H1 (cell line): ENCODE measurements at regions not wholly inside any gene's neighbourhood (a gene's known extent, or its start where the extent isn't known, plus 50 kb on each side); places are given as distances from the start of the nearest gene placed in this dataset.

ENCODE experiments used
- CTCF ChIA-PET: fragments of 300-600 bp; sonication (Branson Sonifier 250); formaldehyde crosslinking; loops from one replicate; lab custom pipeline; 2021; ENCODE audit not compliant: partially characterized antibody; lab: Charles Lee
- POLR2A ChIA-PET: fragments of 300-600 bp; sonication (Branson Sonifier 250); formaldehyde crosslinking; loops from one replicate; lab custom pipeline; 2021; ENCODE audit warnings: inconsistent platforms; ENCODE audit not compliant: partially characterized antibody; lab: Charles Lee
- DNase-seq, 2 experiments: peaks; one replicate each; pipeline versions ENCODE4 v3.0.0 to v3.0.0-alpha.2; 2010 to 2022; ENCODE audit warnings: low spot score in 2 of 2, low read depth in 1 of 2, mixed read lengths in 1 of 2
- FAIRE-seq: peaks from 2 replicates; lab custom pipeline; 2011; peaks lifted over from hg19 to GRCh38; lab: Jason Lieb, UNC
- H2AFZ ChIP-seq: 2 replicates; pipeline ENCODE4 v1.8.1; 2012; ENCODE audit warnings: low read length, inconsistent platforms
- H2AK5ac ChIP-seq: 2 replicates; pipeline ENCODE4 v1.6.1; 2013; ENCODE audit warnings: low read depth, low read length
- H2BK120ac ChIP-seq: replicated peaks from 2 replicates; pipeline ENCODE3; 2013; ENCODE audit warnings: low read depth, low read length, inconsistent platforms
- H2BK12ac ChIP-seq: 2 replicates; pipeline ENCODE4 v1.6.1; 2013; ENCODE audit warnings: low read depth, low read length
- H2BK15ac ChIP-seq: 2 replicates; pipeline ENCODE4 v1.6.1; 2013; ENCODE audit warnings: low read length
- H2BK20ac ChIP-seq: 2 replicates; pipeline ENCODE4 v1.6.1; 2013; ENCODE audit warnings: low read length
- H2BK5ac ChIP-seq: 2 replicates; pipeline ENCODE4 v1.6.1; 2013; ENCODE audit warnings: low read depth, low read length
- H3K14ac ChIP-seq: 2 replicates; pipeline ENCODE4 v1.6.1; 2013; ENCODE audit warnings: inconsistent platforms; ENCODE audit not compliant: insufficient read length
- H3K18ac ChIP-seq: 2 replicates; pipeline ENCODE4 v1.6.1; 2013; ENCODE audit warnings: low read length; ENCODE audit errors: extremely low read depth
- H3K23ac ChIP-seq: 2 replicates; pipeline ENCODE4 v1.6.1; 2013; ENCODE audit warnings: inconsistent platforms; ENCODE audit not compliant: insufficient read length
- H3K23me2 ChIP-seq: 2 replicates; pipeline ENCODE4 v1.6.1; 2013; ENCODE audit warnings: low read depth, low read length
- H3K27ac ChIP-seq: 2 replicates; pipeline ENCODE4 v1.6.1; 2011; ENCODE audit warnings: low read depth, low read length, inconsistent platforms
- H3K27me3 ChIP-seq, 4 experiments: replicated peaks in 1 of 4; 1 replicate in 1 of 4; 2 replicates in 3 of 4; pipeline versions ENCODE4 v1.6.1 to v1.8.1; 2011 to 2013; ENCODE audit warnings: low read length in 3 of 4, mild to moderate bottlenecking in 3 of 4, inconsistent platforms in 2 of 4, mixed read lengths in 2 of 4, moderate library complexity in 1 of 4; ENCODE audit not compliant: control insufficient read depth in 3 of 4, insufficient read depth in 3 of 4; ENCODE audit errors: extremely low read depth in 1 of 4
- H3K36me3 ChIP-seq, 4 experiments: 2 replicates each; pipeline versions ENCODE4 v1.6.1 to v1.8.1; 2011 to 2013; ENCODE audit warnings: mild to moderate bottlenecking in 4 of 4, low read length in 3 of 4, moderate library complexity in 2 of 4, control low read depth in 1 of 4, inconsistent platforms in 1 of 4; ENCODE audit not compliant: insufficient read depth in 4 of 4, control insufficient read depth in 2 of 4
- H3K4ac ChIP-seq: replicated peaks from 2 replicates; pipeline ENCODE3; 2013; ENCODE audit warnings: low read length, low read depth, mixed read lengths, inconsistent platforms; ENCODE audit not compliant: insufficient read length
- H3K4me1 ChIP-seq, 4 experiments: replicated peaks in 1 of 4; 1 replicate in 1 of 4; 2 replicates in 3 of 4; pipeline versions ENCODE4 v1.6.1 to v1.8.1; 2011 to 2013; ENCODE audit warnings: low read length in 3 of 4, inconsistent platforms in 2 of 4, mixed read lengths in 1 of 4; ENCODE audit not compliant: insufficient read depth in 4 of 4, control insufficient read depth in 3 of 4
- H3K4me2 ChIP-seq, 2 experiments: 2 replicates each; pipeline versions ENCODE4 v1.6.1 to v1.8.1; 2011 to 2013; ENCODE audit warnings: low read depth in 2 of 2, low read length in 2 of 2, control low read depth in 1 of 2, inconsistent platforms in 1 of 2, mild to moderate bottlenecking in 1 of 2; ENCODE audit not compliant: insufficient read depth in 1 of 2
- H3K4me3 ChIP-seq, 4 experiments: fragments of 200-600, 300-600 bp in 1 of 4; sonication (generic), shearing (Covaris generic), sonication (Bioruptor Twin) in 1 of 4; 2 replicates each; pipeline versions ENCODE4 v1.5.1 to v1.8.1; 2011 to 2016; ENCODE audit warnings: low read length in 4 of 4, low read depth in 3 of 4, control low read depth in 2 of 4, inconsistent platforms in 2 of 4, mild to moderate bottlenecking in 2 of 4, mixed read lengths in 1 of 4, moderate library complexity in 1 of 4; ENCODE audit not compliant: insufficient read depth in 2 of 4; ENCODE audit errors: extremely low read depth in 1 of 4
- H3K56ac ChIP-seq: replicated peaks from 2 replicates; pipeline ENCODE3; 2013; ENCODE audit warnings: low read depth, mild to moderate bottlenecking, mixed read lengths, low read length, inconsistent platforms; ENCODE audit not compliant: insufficient read length
- H3K79me1 ChIP-seq: 2 replicates; pipeline ENCODE4 v1.6.1; 2013; ENCODE audit warnings: low read depth, low read length, control low read depth
- H3K79me2 ChIP-seq, 2 experiments: 2 replicates each; pipeline versions ENCODE4 v1.6.1 to v1.8.1; 2012 to 2013; ENCODE audit warnings: low read length in 2 of 2, mild to moderate bottlenecking in 2 of 2, inconsistent platforms in 1 of 2; ENCODE audit not compliant: insufficient read depth in 2 of 2, control insufficient read depth in 1 of 2
- H3K9ac ChIP-seq, 4 experiments: replicated peaks in 1 of 4; 1 replicate in 1 of 4; 2 replicates in 3 of 4; pipeline versions ENCODE4 v1.6.1 to v1.8.1; 2011 to 2013; ENCODE audit warnings: low read depth in 3 of 4, low read length in 3 of 4, control low read depth in 2 of 4, mild to moderate bottlenecking in 2 of 4, moderate library complexity in 2 of 4, inconsistent platforms in 1 of 4; ENCODE audit errors: extremely low read depth in 1 of 4
- H3K9me3 ChIP-seq, 2 experiments: 2 replicates each; pipeline versions ENCODE4 v1.6.1 to v1.8.1; 2012 to 2013; ENCODE audit warnings: mild to moderate bottlenecking in 2 of 2, moderate library complexity in 2 of 2, control low read depth in 1 of 2, inconsistent platforms in 1 of 2, low read depth in 1 of 2, low read length in 1 of 2, mixed read lengths in 1 of 2; ENCODE audit not compliant: insufficient read depth in 2 of 2
- H4K20me1 ChIP-seq, 2 experiments: replicated peaks in 1 of 2; 2 replicates each; pipeline versions ENCODE3 to v1.8.1; 2011 to 2013; ENCODE audit warnings: inconsistent platforms in 2 of 2, low read length in 2 of 2, mild to moderate bottlenecking in 1 of 2; ENCODE audit not compliant: insufficient read depth in 2 of 2, control insufficient read depth in 1 of 2
- H4K5ac ChIP-seq: 2 replicates; pipeline ENCODE4 v1.6.1; 2013; ENCODE audit warnings: low read length, low read depth, mixed read lengths, inconsistent platforms; ENCODE audit not compliant: insufficient read length
- H4K8ac ChIP-seq: 2 replicates; pipeline ENCODE4 v1.8.0; 2013; ENCODE audit warnings: mild to moderate bottlenecking, moderate library complexity, low read length, inconsistent platforms; ENCODE audit not compliant: insufficient read depth; ENCODE audit errors: extremely low read depth
- H4K91ac ChIP-seq: replicated peaks from 2 replicates; pipeline ENCODE3; 2013; ENCODE audit warnings: low read length, mixed read lengths, inconsistent platforms; ENCODE audit not compliant: insufficient read length
- CREB1 ChIP-seq: IDR thresholded peaks from 2 replicates; pipeline ENCODE4 v1.6.1; 2012; ENCODE audit warnings: inconsistent platforms
- JUND ChIP-seq: IDR thresholded peaks from 2 replicates; pipeline ENCODE4 v1.6.1; 2011; ENCODE audit warnings: mild to moderate bottlenecking, improper control_type of control experiment, low read length
- RBBP5 ChIP-seq: IDR thresholded peaks from 2 replicates; pipeline ENCODE4 v1.7.1; 2012; ENCODE audit warnings: low read depth, mild to moderate bottlenecking, inconsistent platforms, low read length, moderate library complexity, borderline replicate concordance
- SIX5 ChIP-seq: IDR thresholded peaks from 2 replicates; pipeline ENCODE4 v1.6.1; 2011; ENCODE audit warnings: mild to moderate bottlenecking, low read depth, low read length
- SUZ12 ChIP-seq: fragments of 200-600 bp; sonication (generic); IDR thresholded peaks from 2 replicates; pipeline ENCODE4 v1.6.1; 2012; ENCODE audit warnings: mild to moderate bottlenecking, inconsistent platforms, low read length, moderate library complexity, mixed read lengths
- WGBS, 2 experiments: shearing (Covaris generic) in 1 of 2; methylation state at CpG; one replicate each; pipeline versions ENCODE4 v1.1.6 to v1.1.7; 2013 to 2015; ENCODE audit warnings: low lambda C conversion rate in 2 of 2, mixed read lengths in 2 of 2, inconsistent platforms in 1 of 2, low coverage in 1 of 2, missing lambda C conversion rate in 1 of 2; ENCODE audit not compliant: insufficient replicate concordance in 2 of 2, insufficient coverage in 1 of 2, insufficient read length in 1 of 2; ENCODE audit errors: extremely low coverage in 1 of 2, missing lambda C conversion rate in 1 of 2; 5-methylcytosine and 5-hydroxymethylcytosine counted together

GRCh38 chr21:35711213-35711612 is 349.1 kb downstream of the SETD4 start:
- no peak overlapping the region for H3K9ac ChIP-seq
- H3K14ac ChIP-seq, result no peak overlapping the region
- H2BK120ac ChIP-seq, result no peak overlapping the region
- no peak overlapping the region for H3K4me2 ChIP-seq
- no peaks in the 10 kb centered on the region; a peak in 2 of 4 replicates for H3K9me3 ChIP-seq
- H4K20me1 ChIP-seq, result no peaks in the 10 kb centered on the region
- no peak overlapping the region for H2AFZ ChIP-seq
- no peak overlapping the region for H2BK15ac ChIP-seq
- FAIRE-seq, result no peak
- peaks cover 0 to 2% (median 2%) of the 10 kb centered on the region in 4 experiments; a peak in 3 of 7 replicates for H3K27me3 ChIP-seq
- H4K5ac ChIP-seq, result no peak overlapping the region
- WGBS, 2 experiments, result 88% methylated on average over 3 of the region's 3 CpGs; no CpG with 5 or more reads in 1 of the 2 experiments
- no peak overlapping the region for H3K23ac ChIP-seq
- H3K4me3 ChIP-seq, result no peak overlapping the region
- H2AK5ac ChIP-seq, result no peak overlapping the region
- no peak overlapping the region for H3K4ac ChIP-seq
- H3K79me2 ChIP-seq, result no peaks in the 10 kb centered on the region
- H2BK12ac ChIP-seq, result no peak overlapping the region
- no peak overlapping the region for H2BK20ac ChIP-seq
- DNase-seq, result no peak
- H3K18ac ChIP-seq, result no peak overlapping the region
- H3K4me1 ChIP-seq, result no peaks in the 10 kb centered on the region
- no peaks in the 10 kb centered on the region for H3K79me1 ChIP-seq
- no peaks in the 10 kb centered on the region for H3K36me3 ChIP-seq
- no peak overlapping the region for H2BK5ac ChIP-seq
- no peak overlapping the region for H4K8ac ChIP-seq
- H3K56ac ChIP-seq, result no peak overlapping the region
- H3K27ac ChIP-seq, result no peak overlapping the region
- CTCF ChIA-PET, result interaction anchor here (0.6 kb wide), 1 partner anchor 470 kb away, joined by 3 read pairs; no protein-coding TSS in a partner anchor
- no peak overlapping the region for H4K91ac ChIP-seq
- H3K23me2 ChIP-seq, result no peaks in the 10 kb centered on the region
- POLR2A ChIA-PET, result no interaction called here
- TF ChIP-seq SIX5, result no peak
- TF ChIP-seq RBBP5, result no peak
- TF ChIP-seq SUZ12, result no peak
- TF ChIP-seq JUND, result no peak
- no peak for TF ChIP-seq CREB1
